A549 (cell line): ENCODE measurements at regions not wholly inside any gene's neighbourhood (a gene's known extent, or its start where the extent isn't known, plus 50 kb on each side); places are given as distances from the start of the nearest gene placed in this dataset.

Source experiments
- ATAC-seq, 2 experiments: fragments of 200-7000 bp in 1 of 2; fragments of >200 bp in 1 of 2; cut with Nextera tagmentation in 1 of 2; cut with Tn5 transposase in 1 of 2; 3 replicates each; pipeline versions ENCODE4 v1.8.0 to v1.9.1; 2018 to 2020; ENCODE audit warnings: mild to moderate bottlenecking in 1 of 2, moderate library complexity in 1 of 2
- CTCF ChIA-PET: fragments of 300-600 bp; sonication (Branson Sonifier 250); formaldehyde crosslinking; extraction: SDS; loops from one replicate; lab custom pipeline; 2021; ENCODE audit warnings: antibody characterized with exemption, inconsistent platforms; lab: Yijun Ruan, JAX
- POLR2A ChIA-PET: fragments of 350-600 bp; formaldehyde crosslinking; extraction: SDS; loops from one replicate; lab custom pipeline; 2021; ENCODE audit warnings: antibody characterized with exemption, inconsistent platforms; lab: Yijun Ruan, JAX
- DNase-seq, 2 experiments: peaks; one replicate each; pipeline versions ENCODE4 v3.0.0 to v3.0.0-alpha.2; 2011 to 2016; ENCODE audit warnings: low read depth in 1 of 2, low spot score in 1 of 2
- FAIRE-seq: peaks from 2 replicates; lab custom pipeline; 2011; peaks lifted over from hg19 to GRCh38; lab: Jason Lieb, UNC
- H3K27ac ChIP-seq, 2 experiments: fragments of >200 bp; sonication (Bioruptor Twin); formaldehyde crosslinking; 3 replicates each; pipeline ENCODE4 v1.5.1; 2016 to 2017
- H3K4me1 ChIP-seq: fragments of >200 bp; sonication (Bioruptor Twin); formaldehyde crosslinking; 3 replicates; pipeline ENCODE4 v1.6.1; 2016
- H3K4me2 ChIP-seq: fragments of >200 bp; sonication (Bioruptor Twin); formaldehyde crosslinking; 3 replicates; pipeline ENCODE4 v1.6.1; 2016
- H3K4me3 ChIP-seq: fragments of >200 bp; sonication (Bioruptor Twin); formaldehyde crosslinking; 3 replicates; pipeline ENCODE4 v1.5.1; 2016
- H3K9me3 ChIP-seq: fragments of >200 bp; sonication (Bioruptor Twin); formaldehyde crosslinking; 3 replicates; pipeline ENCODE4 v1.6.1; 2016
- ATOH8 ChIP-seq: fragments of 250-450 bp; sonication (Bioruptor Pico); IDR thresholded peaks from 2 replicates; pipeline ENCODE4 v1.5.0; 2020; ENCODE audit warnings: low read depth, mild to moderate bottlenecking, moderate library complexity
- BCL3 ChIP-seq: fragments of >200 bp; sonication (Bioruptor Twin); formaldehyde crosslinking; IDR thresholded peaks from 3 replicates; pipeline ENCODE4 v1.6.1; 2016
- CBX2 ChIP-seq: fragments of 200-600 bp; sonication (generic); IDR thresholded peaks from 2 replicates; pipeline ENCODE4 v1.6.1; 2016; ENCODE audit warnings: low read depth, mild to moderate bottlenecking, borderline replicate concordance
- CHD4 ChIP-seq: fragments of 200-600 bp; sonication (generic); IDR thresholded peaks from 2 replicates; pipeline ENCODE4 v1.6.1; 2016; ENCODE audit warnings: antibody characterized with exemption, mild to moderate bottlenecking, borderline replicate concordance
- CTCF ChIP-seq: fragments of >200 bp; sonication (Bioruptor Twin); formaldehyde crosslinking; IDR thresholded peaks from 3 replicates; pipeline ENCODE4 v1.5.1; 2016
- E2F6 ChIP-seq: IDR thresholded peaks from 2 replicates; pipeline ENCODE4 v1.6.1; 2012; ENCODE audit warnings: low read depth, borderline replicate concordance
- EHMT2 ChIP-seq: fragments of 200-600 bp; sonication (generic); IDR thresholded peaks from 2 replicates; pipeline ENCODE4 v1.6.1; 2016; ENCODE audit warnings: antibody characterized with exemption, low read depth, mild to moderate bottlenecking, moderate library complexity
- ELK1 ChIP-seq: fragments of 150-350 bp; IDR thresholded peaks from 2 replicates; pipeline ENCODE4 v1.6.1; 2014; ENCODE audit warnings: low read depth, mild to moderate bottlenecking, low read length
- FOSB ChIP-seq: fragments of 250-450 bp; sonication (Bioruptor Pico); IDR thresholded peaks from 2 replicates; pipeline ENCODE4 v1.5.0; 2020; ENCODE audit warnings: mild to moderate bottlenecking, moderate library complexity
- FOXS1 ChIP-seq: fragments of 250-450 bp; sonication (Bioruptor Pico); IDR thresholded peaks from 2 replicates; pipeline ENCODE4 v1.5.0; 2020; ENCODE audit warnings: mild to moderate bottlenecking, moderate library complexity
- GATA3 ChIP-seq: IDR thresholded peaks from 2 replicates; pipeline ENCODE4 v1.6.1; 2012; ENCODE audit warnings: borderline replicate concordance
- HDAC2 ChIP-seq: fragments of 200-600 bp; sonication (generic); IDR thresholded peaks from 2 replicates; pipeline ENCODE4 v1.6.1; 2016
- HES2 ChIP-seq: fragments of >200 bp; sonication (Bioruptor Twin); formaldehyde crosslinking; IDR thresholded peaks from 2 replicates; pipeline ENCODE4 v1.6.1; 2016
- HOXB13 ChIP-seq: fragments of 250-450 bp; sonication (Bioruptor Pico); IDR thresholded peaks from 2 replicates; pipeline ENCODE4 v1.5.0; 2020; ENCODE audit warnings: low read depth, mild to moderate bottlenecking, moderate library complexity
- JUNB ChIP-seq: fragments of >200 bp; sonication (Bioruptor Twin); formaldehyde crosslinking; IDR thresholded peaks from 2 replicates; pipeline ENCODE4 v1.6.1; 2016
- KDM1A ChIP-seq: fragments of 200-600 bp; sonication (generic); IDR thresholded peaks from 2 replicates; pipeline ENCODE4 v1.6.1; 2016; ENCODE audit warnings: low read depth, mild to moderate bottlenecking
- MAFK ChIP-seq: fragments of 450-650 bp; IDR thresholded peaks from 2 replicates; pipeline ENCODE4 v1.6.1; 2014; ENCODE audit not compliant: partially characterized antibody
- MAZ ChIP-seq: fragments of 150-350 bp; IDR thresholded peaks from 2 replicates; pipeline ENCODE4 v1.6.1; 2014; ENCODE audit warnings: antibody characterized with exemption, low read depth, low read length, borderline replicate concordance
- NPAS2 ChIP-seq: fragments of 250-450 bp; sonication (Bioruptor Pico); IDR thresholded peaks from 2 replicates; pipeline ENCODE4 v1.8.0; 2022; ENCODE audit warnings: mild to moderate bottlenecking, moderate library complexity, borderline replicate concordance
- NR3C1 ChIP-seq: fragments of >200 bp; sonication (Bioruptor Twin); formaldehyde crosslinking; IDR thresholded peaks from 3 replicates; pipeline ENCODE4 v1.6.1; 2017
- POLR2A ChIP-seq: IDR thresholded peaks from 2 replicates; pipeline ENCODE4 v1.6.1; 2012; ENCODE audit warnings: mild to moderate bottlenecking, low read length
- RAD21 ChIP-seq, 2 experiments: fragments of >200 bp in 1 of 2; sonication (Bioruptor Twin) in 1 of 2; formaldehyde crosslinking in 1 of 2; IDR thresholded peaks in 1 of 2; conservative IDR thresholded peaks in 1 of 2; 2 replicates in 1 of 2; 3 replicates in 1 of 2; pipeline ENCODE4 v1.6.1; 2012 to 2018; ENCODE audit warnings: inconsistent platforms in 1 of 2
- RCOR1 ChIP-seq: fragments of 150-350 bp; IDR thresholded peaks from 2 replicates; pipeline ENCODE4 v1.6.1; 2014; ENCODE audit warnings: antibody characterized with exemption, low read length, low read depth
- RFX5 ChIP-seq: fragments of 450-650 bp; IDR thresholded peaks from 2 replicates; pipeline ENCODE4 v1.7.1; 2014; ENCODE audit warnings: antibody characterized with exemption, mild to moderate bottlenecking, moderate library complexity
- USF2 ChIP-seq: fragments of 450-650 bp; IDR thresholded peaks from 2 replicates; pipeline ENCODE4 v1.6.1; 2014; ENCODE audit warnings: antibody characterized with exemption
- ZFP36 ChIP-seq: fragments of 450-650 bp; IDR thresholded peaks from 2 replicates; pipeline ENCODE4 v1.6.1; 2014; ENCODE audit warnings: borderline replicate concordance; ENCODE audit not compliant: partially characterized antibody
- ZNF302 ChIP-seq: fragments of 250-450 bp; sonication (Bioruptor Pico); IDR thresholded peaks from 2 replicates; pipeline ENCODE4 v1.9.0; 2021; ENCODE audit warnings: inconsistent platforms, mild to moderate bottlenecking, moderate library complexity

- TF ChIP-seq NPAS2 (no peak), FOSB (CRISPR knock-in tag) (no peak)
Observed at GRCh38 chr1:208895820-208896219, 651.6 kb upstream of the PLXNA2 start (continued).

- Histone ChIP-seq H3K4me1 (no peaks in the 10 kb centered on the region), H3K9me3 (no peaks in the 10 kb centered on the region), H3K4me2 (no peak overlapping the region), H3K27ac (no peak overlapping the region), H3K4me3 (no peak overlapping the region)
- FAIRE-seq (no peak), DNase-seq (no peak), ATAC-seq (no peak)
- TF ChIP-seq HDAC2 (no peak), EHMT2 (no peak), CHD4 (no peak), ZNF302 (CRISPR knock-in tag) (no peak), CBX2 (no peak), USF2 (no peak), GATA3 (no peak), NPAS2 (no peak), RFX5 (no peak), POLR2A (no peak), ATOH8 (CRISPR knock-in tag) (no peak), NR3C1 (no peak), MAFK (no peak), JUNB (no peak), HOXB13 (CRISPR knock-in tag) (no peak), CTCF (no peak), RAD21 (conservative IDR thresholded peaks at IDR 0.05 in 1 of 2, IDR thresholded peaks at IDR 0.05 in 1 of 2) (no peak), FOXS1 (CRISPR knock-in tag) (no peak), E2F6 (no peak), MAZ (no peak)
- ChIA-PET CTCF (no interaction called here), POLR2A (no interaction called here)
Observed at GRCh38 chr1:208896768-208897167, 652.6 kb upstream of the PLXNA2 start.

GRCh38 chr1:208899438-208899837 is 655.3 kb upstream of the PLXNA2 start:
- H3K27ac ChIP-seq = no peak overlapping the region
- CTCF ChIA-PET = no interaction called here
- no peaks in the 10 kb centered on the region for H3K9me3 ChIP-seq
- TF ChIP-seq KDM1A (no peak), HOXB13 (CRISPR knock-in tag) (no peak), ZFP36 (no peak), ELK1 (no peak), BCL3 (no peak), EHMT2 (no peak), HES2 (no peak), USF2 (no peak), RAD21 (conservative IDR thresholded peaks at IDR 0.05 in 1 of 2, IDR thresholded peaks at IDR 0.05 in 1 of 2) (no peak), RCOR1 (no peak)
- H3K4me1 ChIP-seq = no peaks in the 10 kb centered on the region
- ATAC-seq (no peak), DNase-seq (no peak), FAIRE-seq (no peak)
- POLR2A ChIA-PET = no interaction called here
- H3K4me3 ChIP-seq = no peak overlapping the region
- H3K4me2 ChIP-seq = no peak overlapping the region
